22Rv1 (cell line): ENCODE measurements at regions not wholly inside any gene's neighbourhood (a gene's known extent, or its start where the extent isn't known, plus 50 kb on each side); places are given as distances from the start of the nearest gene placed in this dataset.
"Not testable (repeated sequence)": the region's sequence is repeated elsewhere in the genome, so short reads cannot be mapped to it uniquely, and the experiment has no call there.

Source experiments
- H3K27ac ChIP-seq: fragments of 450-650 bp; 2 replicates; pipeline ENCODE4 v1.5.1; 2017
- CTCF ChIP-seq: fragments of 450-650 bp; IDR thresholded peaks from 2 replicates; pipeline ENCODE4 v1.5.1; 2017; ENCODE audit warnings: mild to moderate bottlenecking
- ZFX ChIP-seq: fragments of 450-650 bp; IDR thresholded peaks from 2 replicates; pipeline ENCODE4 v1.6.1; 2017; ENCODE audit warnings: antibody characterized with exemption, borderline replicate concordance

GRCh38 chr6:137715589-137716045 is 151.4 kb upstream of the TNFAIP3 start:
- H3K27ac ChIP-seq, result no peak overlapping the region
- TF ChIP-seq ZFX, result no peak
- TF ChIP-seq CTCF, result no peak

- H3K27ac ChIP-seq, result peak overlapping the region; percentile 42
- no peak for TF ChIP-seq ZFX
- no peak for TF ChIP-seq CTCF
Observed at GRCh38 chr6:137717074-137718073, 149.7 kb upstream of the TNFAIP3 start.

GRCh38 chr6:137718903-137719302 is 148.2 kb upstream of the TNFAIP3 start:
- not testable (repeated sequence) for H3K27ac ChIP-seq

- TF ChIP-seq ZFX, result no peak
- no peak for TF ChIP-seq CTCF
- H3K27ac ChIP-seq, result no peak overlapping the region
Observed at GRCh38 chr6:137722749-137723272, 144.2 kb upstream of the TNFAIP3 start.

GRCh38 chr6:137723273-137724017 is 143.6 kb upstream of the TNFAIP3 start:
- TF ChIP-seq ZFX, result no peak
- TF ChIP-seq CTCF, result no peak
- H3K27ac ChIP-seq, result no peak overlapping the region

- H3K27ac ChIP-seq, result no peak overlapping the region
- no peak for TF ChIP-seq CTCF
- no peak for TF ChIP-seq ZFX
Observed at GRCh38 chr6:137724018-137724403, 143.0 kb upstream of the TNFAIP3 start.

- TF ChIP-seq ZFX, result no peak
- TF ChIP-seq CTCF, result no peak
- no peak overlapping the region for H3K27ac ChIP-seq
Observed at GRCh38 chr6:137724495-137725211, 142.4 kb upstream of the TNFAIP3 start.
